ENCODE measurements at regions not wholly inside any gene's neighbourhood (a gene's known extent, or its start where the extent isn't known, plus 50 kb on each side); places are given as distances from the start of the nearest gene placed in this dataset.

GRCh38 chr19:29422486-29423085, 103.2 kb upstream of the VSTM2B start:
- no TSS peak for BruUV-seq (replicated peaks)
- intact Hi-C loops (cut with micrococcal nuclease), result no loop called here

More at GRCh38 chr19:29422486-29423085, 103.2 kb upstream of the VSTM2B start:
- H2AFZ ChIP-seq (ENCODE audit: low read depth, low read length, poor library complexity, severe bottlenecking), result no peak overlapping the region
- TF ChIP-seq EZH2 (IDR thresholded peaks at IDR 0.05) (no peak), CTCF (IDR thresholded peaks at IDR 0.05 in 2 of 3, conservative IDR thresholded peaks at IDR 0.05 in 1 of 3; ENCODE audit: borderline replicate concordance in 1 of 3, insufficient read depth in 1 of 3, low read depth in 2 of 3, low read length in 2 of 3) (no peak), ZBTB33 (IDR thresholded peaks at IDR 0.05; ENCODE audit: extremely low read depth, insufficient replicate concordance, low read length) (no peak), RAD21 (IDR thresholded peaks at IDR 0.05; ENCODE audit: low read depth) (no peak)
- H3K9ac ChIP-seq (ENCODE audit: low read length), result no peak overlapping the region
- H3K27ac ChIP-seq (ENCODE audit: low read depth, low read length), result no peak overlapping the region
- POLR2A ChIA-PET, result no interaction called here
- H3K79me2 ChIP-seq (ENCODE audit: insufficient read depth, low read length), result no peaks in the 10 kb centered on the region
- H3K9me2 ChIP-seq (ENCODE audit: insufficient read depth), result no peaks in the 10 kb centered on the region
- no peak overlapping the region for H3K4me2 ChIP-seq (ENCODE audit: low read length)
- no peak overlapping the region for H3K4me3 ChIP-seq (replicated peaks in 1 of 2; ENCODE audit: low read depth in 1 of 2, low read length in 2 of 2)
- DNase-seq (ENCODE audit: low read depth, low spot score), result no peak
- no peaks in the 10 kb centered on the region for H3K9me3 ChIP-seq (ENCODE audit: control insufficient read depth in 1 of 2, insufficient read depth in 1 of 2, low read depth in 1 of 2, low read length in 2 of 2)
- H3K4me1 ChIP-seq (ENCODE audit: control insufficient read depth in 1 of 2, insufficient read depth in 2 of 2, low read length in 2 of 2), result no peaks in the 10 kb centered on the region
- CTCF ChIA-PET, result no interaction called here
- RAD21 ChIA-PET (ENCODE audit: low non-redundant PET in 1 of 2, low total read pairs in 2 of 2, uncharacterized antibody in 2 of 2, unreplicated experiment in 2 of 2), result no interaction called here
- ATAC-seq, result no peak
- H3K27me3 ChIP-seq (ENCODE audit: insufficient read depth, low read length), result no peaks in the 10 kb centered on the region
- H4K20me1 ChIP-seq (ENCODE audit: insufficient read depth), result no peaks in the 10 kb centered on the region
- no peaks in the 10 kb centered on the region for H3K36me3 ChIP-seq (ENCODE audit: control insufficient read depth in 1 of 2, insufficient read depth in 2 of 2, low read length in 2 of 2)
